IPS-20b (cell line): ENCODE measurements at regions not wholly inside any gene's neighbourhood (a gene's known extent, or its start where the extent isn't known, plus 50 kb on each side); places are given as distances from the start of the nearest gene placed in this dataset.
"Not testable (repeated sequence)": the region's sequence is repeated elsewhere in the genome, so short reads cannot be mapped to it uniquely, and the experiment has no call there.

Experiments used
- H3K27ac ChIP-seq: one replicate; pipeline ENCODE4 v1.5.1; 2013; ENCODE audit warnings: low read length
- H3K27me3 ChIP-seq: 2 replicates; pipeline ENCODE4 v1.6.1; 2013; ENCODE audit warnings: mild to moderate bottlenecking, low read length, inconsistent platforms; ENCODE audit not compliant: insufficient read depth
- H3K36me3 ChIP-seq: 2 replicates; pipeline ENCODE4 v1.6.1; 2013; ENCODE audit warnings: low read depth, mild to moderate bottlenecking, inconsistent platforms, low read length, moderate library complexity; ENCODE audit not compliant: insufficient read depth
- H3K4me1 ChIP-seq: 2 replicates; pipeline ENCODE4 v1.6.1; 2013; ENCODE audit warnings: mild to moderate bottlenecking, control low read depth, inconsistent platforms, low read length, moderate library complexity; ENCODE audit not compliant: insufficient read depth
- H3K4me3 ChIP-seq: 2 replicates; pipeline ENCODE4 v1.5.1; 2013; ENCODE audit warnings: mild to moderate bottlenecking, low read length, inconsistent platforms
- H3K9ac ChIP-seq: 2 replicates; pipeline ENCODE4 v1.6.1; 2013; ENCODE audit warnings: low read depth, mild to moderate bottlenecking, inconsistent platforms, low read length, moderate library complexity
- H3K9me3 ChIP-seq: 2 replicates; pipeline ENCODE4 v1.6.1; 2013; ENCODE audit warnings: mild to moderate bottlenecking, low read depth, low read length, inconsistent platforms; ENCODE audit not compliant: insufficient read depth

GRCh38 chr14:25841226-25841625, 756.6 kb downstream of the NOVA1 start:
- H3K9ac ChIP-seq = no peak overlapping the region
- no peak overlapping the region for H3K4me3 ChIP-seq
- H3K4me1 ChIP-seq = no peaks in the 10 kb centered on the region
- no peaks in the 10 kb centered on the region for H3K36me3 ChIP-seq
- H3K27ac ChIP-seq = no peak overlapping the region
- H3K9me3 ChIP-seq = no peaks in the 10 kb centered on the region
- no peaks in the 10 kb centered on the region for H3K27me3 ChIP-seq

GRCh38 chr14:25837551-25837965, 760.3 kb downstream of the NOVA1 start:
- no peak overlapping the region for H3K4me3 ChIP-seq
- H3K36me3 ChIP-seq = no peaks in the 10 kb centered on the region
- H3K27ac ChIP-seq = no peak overlapping the region
- H3K9ac ChIP-seq = no peak overlapping the region
- peaks cover 5% of the 10 kb centered on the region; the same call in 1 of the 2 replicates for H3K4me1 ChIP-seq
- no peaks in the 10 kb centered on the region for H3K27me3 ChIP-seq
- H3K9me3 ChIP-seq = no peaks in the 10 kb centered on the region

- Histone ChIP-seq H3K9ac (no peak overlapping the region), H3K36me3 (no peaks in the 10 kb centered on the region), H3K27me3 (no peaks in the 10 kb centered on the region), H3K27ac (no peak overlapping the region), H3K4me1 (peaks cover 5% of the 10 kb centered on the region; the same call in 1 of the 2 replicates), H3K9me3 (no peaks in the 10 kb centered on the region), H3K4me3 (no peak overlapping the region)
Observed at GRCh38 chr14:25836636-25837035, 761.2 kb downstream of the NOVA1 start.

GRCh38 chr14:25833341-25834126, 764.3 kb downstream of the NOVA1 start:
- Histone ChIP-seq H3K27ac (no peak overlapping the region), H3K4me1 (peaks cover 5% of the 10 kb centered on the region; the same call in 1 of the 2 replicates), H3K4me3 (no peak overlapping the region), H3K9me3 (no peaks in the 10 kb centered on the region), H3K36me3 (no peaks in the 10 kb centered on the region), H3K27me3 (no peaks in the 10 kb centered on the region), H3K9ac (no peak overlapping the region)

GRCh38 chr14:25832585-25832984, 765.2 kb downstream of the NOVA1 start:
- Histone ChIP-seq H3K4me1 (peaks cover 5% of the 10 kb centered on the region; the same call in 1 of the 2 replicates), H3K27me3 (no peaks in the 10 kb centered on the region), H3K4me3 (no peak overlapping the region), H3K36me3 (no peaks in the 10 kb centered on the region), H3K9ac (no peak overlapping the region), H3K9me3 (no peaks in the 10 kb centered on the region), H3K27ac (no peak overlapping the region)

GRCh38 chr14:25828562-25828961, 769.3 kb downstream of the NOVA1 start:
- no peak overlapping the region for H3K27ac ChIP-seq
- no peak overlapping the region for H3K4me3 ChIP-seq
- no peaks in the 10 kb centered on the region for H3K36me3 ChIP-seq
- peaks cover 4% of the 10 kb centered on the region; the same call in 1 of the 2 replicates for H3K4me1 ChIP-seq
- H3K9ac ChIP-seq = no peak overlapping the region
- H3K27me3 ChIP-seq = no peaks in the 10 kb centered on the region
- H3K9me3 ChIP-seq = no peaks in the 10 kb centered on the region

- H3K36me3 ChIP-seq = no peaks in the 10 kb centered on the region
- H3K27ac ChIP-seq = no peak overlapping the region
- no peak overlapping the region for H3K4me3 ChIP-seq
- no peaks in the 10 kb centered on the region for H3K27me3 ChIP-seq
- no peaks in the 10 kb centered on the region for H3K4me1 ChIP-seq
- no peak overlapping the region for H3K9ac ChIP-seq
- no peaks in the 10 kb centered on the region for H3K9me3 ChIP-seq
Observed at GRCh38 chr14:25826105-25826504, 771.7 kb downstream of the NOVA1 start.

- no peaks in the 10 kb centered on the region for H3K27me3 ChIP-seq
- no peaks in the 10 kb centered on the region for H3K9me3 ChIP-seq
- H3K27ac ChIP-seq = no peak overlapping the region
- peaks cover 12% of the 10 kb centered on the region; the same call in 1 of the 2 replicates for H3K4me1 ChIP-seq
- H3K9ac ChIP-seq = no peak overlapping the region
- H3K4me3 ChIP-seq = no peak overlapping the region
- no peaks in the 10 kb centered on the region for H3K36me3 ChIP-seq
Observed at GRCh38 chr14:25820368-25820767, 770.4 kb upstream of the STXBP6 start.

- H3K4me3 ChIP-seq, H3K9ac ChIP-seq, H3K27ac ChIP-seq, H3K27me3 ChIP-seq, H3K9me3 ChIP-seq, H3K36me3 ChIP-seq: not testable (repeated sequence)
- H3K4me1 ChIP-seq = peaks cover 15% of the 10 kb centered on the region; the same call in 1 of the 2 replicates
Observed at GRCh38 chr14:25814622-25815021, 764.7 kb upstream of the STXBP6 start.

GRCh38 chr14:25803386-25804018, 753.6 kb upstream of the STXBP6 start:
- Histone ChIP-seq H3K4me3 (no peak overlapping the region), H3K9me3 (no peaks in the 10 kb centered on the region), H3K27ac (no peak overlapping the region), H3K36me3 (no peaks in the 10 kb centered on the region), H3K9ac (no peak overlapping the region), H3K27me3 (no peaks in the 10 kb centered on the region), H3K4me1 (no peaks in the 10 kb centered on the region)

- H3K9me3 ChIP-seq = no peaks in the 10 kb centered on the region; the same call in 1 of the 2 replicates
- no peak overlapping the region for H3K9ac ChIP-seq
- peaks cover 2% of the 10 kb centered on the region; the same call in 1 of the 2 replicates for H3K4me1 ChIP-seq
- H3K36me3 ChIP-seq = no peaks in the 10 kb centered on the region
- no peak overlapping the region for H3K4me3 ChIP-seq
- no peak overlapping the region for H3K27ac ChIP-seq
- H3K27me3 ChIP-seq = no peaks in the 10 kb centered on the region
Observed at GRCh38 chr14:25800841-25801240, 750.9 kb upstream of the STXBP6 start.

- H3K9ac ChIP-seq = no peak overlapping the region
- 0 out of 2 replicates have a peak, but pooled peaks cover 5% of the 10 kb centered on the region for H3K9me3 ChIP-seq
- H3K27me3 ChIP-seq = no peaks in the 10 kb centered on the region
- no peaks in the 10 kb centered on the region for H3K4me1 ChIP-seq
- no peak overlapping the region for H3K27ac ChIP-seq
- H3K4me3 ChIP-seq = no peak overlapping the region
- no peaks in the 10 kb centered on the region for H3K36me3 ChIP-seq
Observed at GRCh38 chr14:25788252-25788651, 738.3 kb upstream of the STXBP6 start.
